T-cell (primary cell): ENCODE measurements at regions not wholly inside any gene's neighbourhood (a gene's known extent, or its start where the extent isn't known, plus 50 kb on each side); places are given as distances from the start of the nearest gene placed in this dataset.

Experiments
- ATAC-seq, 4 experiments: fragments of 200-7000 bp in 3 of 4; fragments of 150-1000 bp in 1 of 4; cut with Tn5 transposase; replicated peaks in 1 of 4; 1 replicate in 3 of 4; 2 replicates in 1 of 4; pipeline ENCODE4 v1.10.0; 2021; ENCODE audit warnings: moderate library complexity in 3 of 4, mild to moderate bottlenecking in 2 of 4, moderate number of reproducible peaks in 1 of 4
- CTCF ChIA-PET, 2 donors: fragments of 300-600 bp; sonication (Branson Sonifier 250); formaldehyde crosslinking; loops; one replicate each; lab custom pipeline; 2022; ENCODE audit warnings: antibody characterized with exemption in 2 of 2; lab: Charles Lee
- POLR2A ChIA-PET, 2 donors: fragments of 300-600 bp; sonication (Branson Sonifier 250); formaldehyde crosslinking; loops; one replicate each; lab custom pipeline; 2022; ENCODE audit warnings: antibody characterized with exemption in 2 of 2; lab: Charles Lee
- DNase-seq, 35 experiments: peaks; one replicate each; pipeline versions ENCODE4 v3.0.0 to v3.0.0-alpha.2; 2013 to 2023
- H3K27ac ChIP-seq: one replicate; pipeline ENCODE4 v1.5.1; 2013; ENCODE audit warnings: low read length
- H3K27me3 ChIP-seq, 2 experiments: replicated peaks in 1 of 2; 1 replicate in 1 of 2; 2 replicates in 1 of 2; pipeline versions ENCODE4 v1.6.1 to v1.7.0; 2013; ENCODE audit warnings: low read length in 1 of 2, mixed read lengths in 1 of 2; ENCODE audit not compliant: control insufficient read depth in 2 of 2, insufficient read depth in 2 of 2; ENCODE audit errors: extremely low read depth in 1 of 2
- H3K36me3 ChIP-seq, 2 donors: 1 replicate in 1 of 2; 2 replicates in 1 of 2; pipeline versions ENCODE4 v1.6.1 to v1.7.0; 2013; ENCODE audit warnings: low read length in 1 of 2; ENCODE audit not compliant: control insufficient read depth in 2 of 2, insufficient read depth in 1 of 2; ENCODE audit errors: extremely low read depth in 1 of 2
- H3K4me1 ChIP-seq, 2 experiments: 1 replicate in 1 of 2; 2 replicates in 1 of 2; pipeline versions ENCODE4 v1.6.1 to v1.7.0; 2013; ENCODE audit warnings: low read length in 2 of 2, mixed read lengths in 1 of 2; ENCODE audit not compliant: insufficient read depth in 2 of 2, control insufficient read depth in 1 of 2; ENCODE audit errors: extremely low read depth in 1 of 2
- H3K4me3 ChIP-seq, 2 donors: 1 replicate in 1 of 2; 2 replicates in 1 of 2; pipeline versions ENCODE4 v1.5.1 to v1.7.0; 2013; ENCODE audit warnings: mild to moderate bottlenecking in 2 of 2, low read length in 1 of 2, moderate library complexity in 1 of 2; ENCODE audit not compliant: control insufficient read depth in 1 of 2; ENCODE audit errors: extremely low read depth in 1 of 2
- H3K9me3 ChIP-seq: 2 replicates; pipeline ENCODE4 v1.7.0; 2013
- H3K27ac Mint-ChIP-seq, 2 donors: one replicate each; pipeline ENCODE4 v1.8.0; 2020 to 2021; ENCODE audit warnings: mild to moderate bottlenecking in 2 of 2, mixed read lengths in 2 of 2
- H3K27me3 Mint-ChIP-seq, 2 donors: one replicate each; pipeline ENCODE4 v1.8.0; 2021 to 2022; ENCODE audit warnings: mixed read lengths in 2 of 2
- H3K36me3 Mint-ChIP-seq: one replicate; pipeline ENCODE4 v1.8.0; 2021; ENCODE audit warnings: mixed read lengths
- H3K4me1 Mint-ChIP-seq, 3 donors: one replicate each; pipeline ENCODE4 v1.8.0; 2020 to 2022; ENCODE audit warnings: mixed read lengths in 3 of 3, mild to moderate bottlenecking in 1 of 3
- H3K4me3 Mint-ChIP-seq, 3 donors: one replicate each; pipeline ENCODE4 v1.8.0; 2020 to 2022; ENCODE audit warnings: mild to moderate bottlenecking in 3 of 3, mixed read lengths in 3 of 3, moderate library complexity in 3 of 3
- H3K9me3 Mint-ChIP-seq, 3 donors: one replicate each; pipeline ENCODE4 v1.8.0; 2020 to 2022; ENCODE audit warnings: mixed read lengths in 3 of 3
- WGBS: methylation state at CpG from one replicate; pipeline ENCODE4 v1.1.5; 2013; ENCODE audit warnings: missing lambda C conversion rate; ENCODE audit not compliant: insufficient coverage; 5-methylcytosine and 5-hydroxymethylcytosine counted together

DNA sequence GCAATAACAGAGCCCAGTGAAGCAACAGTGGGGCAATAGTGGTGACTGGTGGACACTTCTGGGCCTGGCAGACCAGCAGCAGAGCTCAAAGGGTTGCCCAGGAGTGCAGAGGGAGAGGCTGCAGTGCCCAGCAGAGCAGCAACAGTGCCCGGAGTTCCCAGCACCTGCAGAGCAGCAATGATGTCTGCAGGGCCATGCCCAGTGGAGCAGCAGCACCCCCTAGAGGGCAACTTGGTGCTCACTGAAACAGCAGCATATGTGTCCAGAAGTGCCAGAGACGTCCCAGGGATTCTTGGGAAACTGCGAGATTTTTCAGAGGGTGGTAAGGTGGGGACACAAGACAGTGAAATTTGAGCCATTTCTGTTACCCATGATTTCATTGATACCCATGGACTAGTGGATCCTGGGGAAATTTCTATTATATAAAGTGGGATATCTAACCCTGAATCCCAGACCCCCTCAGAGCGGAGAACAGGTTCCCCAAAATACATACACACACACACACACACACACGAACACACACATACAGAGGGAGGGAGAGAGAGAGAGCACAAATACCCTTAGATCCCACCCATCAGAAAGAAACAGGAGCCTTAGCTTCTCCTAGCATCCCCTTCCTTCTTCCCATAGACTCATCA, 156.9 kb upstream of the GJB5 start:
- DNase-seq, result peak in 23 of 35 experiments; percentile 2 to 43 (median 15)
- Mint-ChIP-seq H3K27me3 (peaks cover 13 to 23% of the 10 kb centered on the region in 2 donors), H3K9me3 (no peaks in the 10 kb centered on the region), H3K27ac (no peak overlapping the region), H3K36me3 (no peaks in the 10 kb centered on the region), H3K4me3 (no peak overlapping the region), H3K4me1 (no peaks in the 10 kb centered on the region)
- 0% methylated on average over 1 of the region's 5 CpGs for WGBS
- no peak overlapping the region for H3K4me3 ChIP-seq
- POLR2A ChIA-PET, result no interaction called here
- CTCF ChIA-PET, result interaction anchor here in 1 of 2 donors (0.5 kb wide), 1 partner anchor 920 kb away, joined by 3 read pairs; no protein-coding TSS in a partner anchor
- peak in 1 of 4 experiments; percentile 20 for ATAC-seq
- H3K36me3 ChIP-seq, result no peaks in the 10 kb centered on the region
- H3K4me1 ChIP-seq, result no peaks in the 10 kb centered on the region
- no peak overlapping the region for H3K27ac ChIP-seq
- peaks cover 0 to 10% of the 10 kb centered on the region in 2 experiments for H3K27me3 ChIP-seq
- no peaks in the 10 kb centered on the region for H3K9me3 ChIP-seq

DNA sequence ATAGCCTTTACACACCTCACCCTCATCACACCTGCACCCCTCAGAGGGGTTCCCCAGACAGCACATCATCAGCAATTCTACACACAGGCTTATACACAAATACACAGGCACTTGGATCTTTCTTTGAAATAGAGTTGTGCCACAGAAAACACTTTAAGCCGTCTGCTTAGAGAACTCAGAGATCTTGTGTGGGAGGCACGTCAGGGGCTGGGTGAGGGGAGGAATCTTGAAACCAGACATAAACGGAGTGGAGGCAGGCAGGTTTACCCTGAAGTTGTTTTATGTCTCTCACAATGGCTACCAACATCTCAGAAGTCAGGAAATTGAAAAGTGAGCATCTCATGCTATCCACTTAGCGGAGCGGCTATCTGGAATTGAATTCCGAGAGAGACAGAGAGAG, 151.9 kb upstream of the GJB5 start:
- no peaks in the 10 kb centered on the region for H3K4me1 ChIP-seq
- no peak overlapping the region for H3K4me3 Mint-ChIP-seq

DNA sequence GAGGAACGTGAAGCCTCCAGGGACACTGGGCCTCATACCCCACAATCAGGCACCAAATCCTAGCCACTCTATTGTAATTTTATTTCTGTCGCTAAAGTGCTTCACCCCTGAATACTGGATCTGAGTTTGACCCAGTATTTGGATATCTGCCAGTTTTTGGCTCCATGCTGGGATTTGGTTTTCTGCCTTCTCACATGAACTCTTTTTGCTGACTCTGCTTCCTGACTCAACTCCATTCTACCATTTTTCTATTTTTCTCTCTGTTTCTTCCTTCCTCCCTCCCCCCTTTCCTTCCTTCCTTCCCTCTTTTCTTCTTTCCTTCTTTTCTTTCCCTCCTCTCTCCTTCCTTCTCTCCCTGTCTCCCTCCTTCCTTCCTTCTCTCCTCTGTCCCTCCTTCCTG, 151.3 kb upstream of the GJB5 start:
- WGBS, result no CpG with 5 or more reads among the region's 2 CpGs
- Histone ChIP-seq H3K36me3 (no peaks in the 10 kb centered on the region), H3K27me3 (peaks cover 2 to 7% of the 10 kb centered on the region in 2 experiments), H3K4me1 (no peaks in the 10 kb centered on the region), H3K27ac (no peak overlapping the region), H3K4me3 (no peak overlapping the region), H3K9me3 (no peaks in the 10 kb centered on the region)
- H3K27ac Mint-ChIP-seq, result no peak overlapping the region
- CTCF ChIA-PET, result no interaction called here
- H3K4me3 Mint-ChIP-seq, result no peak overlapping the region
- H3K27me3 Mint-ChIP-seq, result peaks cover 19 to 43% of the 10 kb centered on the region in 2 donors
- no peaks in the 10 kb centered on the region for H3K4me1 Mint-ChIP-seq
- ATAC-seq (no peak), DNase-seq (no peak)
- H3K36me3 Mint-ChIP-seq, result no peaks in the 10 kb centered on the region
- POLR2A ChIA-PET, result no interaction called here
- peaks cover 0 to 4% (median 0%) of the 10 kb centered on the region in 3 donors for H3K9me3 Mint-ChIP-seq

More for the DNA sequence above, 151.9 kb upstream of the GJB5 start:
- H3K9me3 ChIP-seq, result no peaks in the 10 kb centered on the region
- H3K27ac ChIP-seq, result no peak overlapping the region
- 96% methylated on average over 3 of the region's 6 CpGs for WGBS
- Mint-ChIP-seq H3K27ac (no peak overlapping the region), H3K4me1 (no peaks in the 10 kb centered on the region), H3K27me3 (peaks cover 13 to 42% of the 10 kb centered on the region in 2 donors), H3K36me3 (no peaks in the 10 kb centered on the region), H3K9me3 (no peaks in the 10 kb centered on the region)
- CTCF ChIA-PET, result no interaction called here
- no peak overlapping the region for H3K4me3 ChIP-seq
- H3K36me3 ChIP-seq, result no peaks in the 10 kb centered on the region
- ATAC-seq (no peak), DNase-seq (no peak)
- POLR2A ChIA-PET, result no interaction called here
- H3K27me3 ChIP-seq, result peaks cover 0 to 10% of the 10 kb centered on the region in 2 experiments

DNA sequence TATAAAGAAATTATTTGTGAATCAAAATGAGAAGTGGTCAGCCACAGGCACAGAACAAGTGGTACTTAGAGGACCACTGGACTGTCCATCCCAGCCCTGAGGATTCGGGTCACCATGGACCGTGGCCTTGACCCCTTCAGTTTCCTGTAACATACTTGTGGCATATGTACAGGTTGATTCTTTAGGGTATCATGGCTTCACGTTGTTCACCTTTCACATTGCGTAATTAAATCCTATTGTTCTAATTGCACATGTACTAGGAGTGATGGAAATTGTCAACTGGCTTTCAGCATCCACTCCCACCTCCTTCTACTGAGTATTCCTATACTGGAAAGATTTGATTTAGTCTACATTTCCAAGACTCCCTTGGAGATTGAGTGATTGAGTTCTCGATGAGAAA, 148.3 kb upstream of the GJB5 start:
- Mint-ChIP-seq H3K27ac (no peak overlapping the region), H3K27me3 (peaks cover 17 to 49% of the 10 kb centered on the region in 2 donors), H3K4me3 (no peak overlapping the region), H3K36me3 (no peaks in the 10 kb centered on the region), H3K4me1 (no peaks in the 10 kb centered on the region), H3K9me3 (peaks cover 0 to 4% (median 0%) of the 10 kb centered on the region in 3 donors)
- ChIA-PET POLR2A (no interaction called here), CTCF (no interaction called here)
- ATAC-seq, result no peak
- no peaks in the 10 kb centered on the region for H3K4me1 ChIP-seq
- no peak overlapping the region for H3K27ac ChIP-seq
- no peak overlapping the region for H3K4me3 ChIP-seq
- no peaks in the 10 kb centered on the region for H3K9me3 ChIP-seq
- no peak for DNase-seq
- H3K36me3 ChIP-seq, result no peaks in the 10 kb centered on the region
- 76% methylated on average over 2 of the region's 5 CpGs for WGBS
- peaks cover 2 to 3% of the 10 kb centered on the region in 2 experiments for H3K27me3 ChIP-seq

DNA sequence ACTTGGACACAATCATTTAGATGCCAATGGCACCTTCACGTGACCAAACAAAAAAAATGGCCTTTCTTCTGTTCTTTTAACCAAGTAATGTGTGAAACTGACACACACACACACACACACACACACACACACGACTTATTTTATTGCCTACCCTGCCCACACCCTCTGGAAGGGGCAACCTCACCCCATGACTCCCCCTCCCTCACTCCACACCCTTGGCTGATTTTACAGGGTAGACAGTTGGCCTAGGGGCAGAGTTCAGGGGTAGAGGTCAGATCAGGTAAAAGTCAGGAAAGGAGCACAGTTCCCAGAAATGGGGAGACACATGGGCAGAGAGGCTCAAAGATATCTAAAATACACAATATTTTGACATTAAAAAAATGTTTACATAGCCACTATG, 144.8 kb upstream of the GJB5 start:
- no peak for DNase-seq
- no peak for ATAC-seq
- H3K27me3 Mint-ChIP-seq, result peaks cover 15 to 43% of the 10 kb centered on the region in 2 donors
- no peaks in the 10 kb centered on the region for H3K36me3 Mint-ChIP-seq
- peaks cover 0 to 4% (median 0%) of the 10 kb centered on the region in 3 donors for H3K9me3 Mint-ChIP-seq
- Histone ChIP-seq H3K36me3 (no peaks in the 10 kb centered on the region), H3K4me3 (no peak overlapping the region), H3K27ac (no peak overlapping the region), H3K27me3 (peaks cover 2 to 11% of the 10 kb centered on the region in 2 experiments), H3K9me3 (no peaks in the 10 kb centered on the region), H3K4me1 (no peaks in the 10 kb centered on the region)
- H3K27ac Mint-ChIP-seq, result no peak overlapping the region
- no peak overlapping the region for H3K4me3 Mint-ChIP-seq
- 40% methylated on average over 1 of the region's 2 CpGs for WGBS
- CTCF ChIA-PET, result no interaction called here
- H3K4me1 Mint-ChIP-seq, result no peaks in the 10 kb centered on the region
- POLR2A ChIA-PET, result no interaction called here

DNA sequence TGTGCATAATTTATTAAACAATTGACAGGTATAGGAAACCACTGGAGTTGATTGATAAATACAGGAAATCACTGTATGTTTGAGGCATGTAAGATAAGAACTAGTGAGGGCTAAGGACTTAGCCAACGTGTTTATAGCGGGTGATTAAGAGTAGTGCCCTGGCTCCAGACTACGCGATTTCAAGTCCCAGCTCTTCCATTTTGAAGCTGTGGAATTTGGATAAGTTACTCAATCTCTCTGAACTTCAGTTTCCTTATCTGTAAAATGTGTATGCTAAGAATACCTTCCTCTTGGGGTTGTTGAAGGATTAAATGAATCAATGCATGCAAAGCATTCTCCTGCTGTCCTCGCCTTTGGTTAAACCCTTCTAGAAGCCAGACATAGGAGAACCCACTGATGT, 143.3 kb upstream of the GJB5 start:
- no peaks in the 10 kb centered on the region for H3K4me1 ChIP-seq
- Mint-ChIP-seq H3K27ac (no peak overlapping the region), H3K4me1 (no peaks in the 10 kb centered on the region), H3K4me3 (no peak overlapping the region), H3K9me3 (peaks cover 0 to 4% (median 0%) of the 10 kb centered on the region in 3 donors), H3K36me3 (no peaks in the 10 kb centered on the region), H3K27me3 (peaks cover 16 to 40% of the 10 kb centered on the region in 2 donors)
- H3K27me3 ChIP-seq, result peaks cover 2 to 13% of the 10 kb centered on the region in 2 experiments
- WGBS, result 83% methylated on average over 1 of the region's 5 CpGs
- CTCF ChIA-PET, result no interaction called here
- H3K36me3 ChIP-seq, result no peaks in the 10 kb centered on the region
- H3K4me3 ChIP-seq, result no peak overlapping the region
- POLR2A ChIA-PET, result no interaction called here
- DNase-seq (no peak), ATAC-seq (no peak)
- no peaks in the 10 kb centered on the region for H3K9me3 ChIP-seq
- no peak overlapping the region for H3K27ac ChIP-seq
